ENCODE measurements at regions not wholly inside any gene's neighbourhood (a gene's known extent, or its start where the extent isn't known, plus 50 kb on each side); places are given as distances from the start of the nearest gene placed in this dataset.

DNA sequence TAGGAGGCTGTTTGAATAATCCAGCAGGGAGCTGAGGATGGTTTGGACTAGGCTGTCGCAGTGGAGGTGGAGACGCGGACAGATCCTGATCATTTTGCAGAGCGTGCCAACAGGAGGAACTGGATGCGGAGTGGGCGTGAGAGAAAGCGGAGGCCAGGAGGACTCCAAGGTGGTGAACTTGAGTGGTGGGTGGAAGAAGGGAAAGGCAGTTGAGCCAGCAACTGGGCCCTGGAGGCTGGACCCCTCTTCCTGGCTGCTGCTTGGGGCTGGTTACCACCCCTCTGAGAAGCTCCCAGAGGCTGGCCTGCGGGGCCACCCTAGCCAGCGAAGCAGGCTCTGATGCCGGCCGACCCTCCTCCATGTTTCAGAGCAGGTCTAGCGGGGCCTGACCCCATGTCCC is 56.8 kb upstream of the KCNA1 start:
- TF ChIP-seq, protein P1, sequence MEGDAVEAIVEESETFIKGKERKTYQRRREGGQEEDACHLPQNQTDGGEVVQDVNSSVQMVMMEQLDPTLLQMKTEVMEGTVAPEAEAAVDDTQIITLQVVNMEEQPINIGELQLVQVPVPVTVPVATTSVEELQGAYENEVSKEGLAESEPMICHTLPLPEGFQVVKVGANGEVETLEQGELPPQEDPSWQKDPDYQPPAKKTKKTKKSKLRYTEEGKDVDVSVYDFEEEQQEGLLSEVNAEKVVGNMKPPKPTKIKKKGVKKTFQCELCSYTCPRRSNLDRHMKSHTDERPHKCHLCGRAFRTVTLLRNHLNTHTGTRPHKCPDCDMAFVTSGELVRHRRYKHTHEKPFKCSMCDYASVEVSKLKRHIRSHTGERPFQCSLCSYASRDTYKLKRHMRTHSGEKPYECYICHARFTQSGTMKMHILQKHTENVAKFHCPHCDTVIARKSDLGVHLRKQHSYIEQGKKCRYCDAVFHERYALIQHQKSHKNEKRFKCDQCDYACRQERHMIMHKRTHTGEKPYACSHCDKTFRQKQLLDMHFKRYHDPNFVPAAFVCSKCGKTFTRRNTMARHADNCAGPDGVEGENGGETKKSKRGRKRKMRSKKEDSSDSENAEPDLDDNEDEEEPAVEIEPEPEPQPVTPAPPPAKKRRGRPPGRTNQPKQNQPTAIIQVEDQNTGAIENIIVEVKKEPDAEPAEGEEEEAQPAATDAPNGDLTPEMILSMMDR (conservative IDR thresholded peaks at IDR 0.05; ENCODE audit: low read depth, low read length): no peak

DNA sequence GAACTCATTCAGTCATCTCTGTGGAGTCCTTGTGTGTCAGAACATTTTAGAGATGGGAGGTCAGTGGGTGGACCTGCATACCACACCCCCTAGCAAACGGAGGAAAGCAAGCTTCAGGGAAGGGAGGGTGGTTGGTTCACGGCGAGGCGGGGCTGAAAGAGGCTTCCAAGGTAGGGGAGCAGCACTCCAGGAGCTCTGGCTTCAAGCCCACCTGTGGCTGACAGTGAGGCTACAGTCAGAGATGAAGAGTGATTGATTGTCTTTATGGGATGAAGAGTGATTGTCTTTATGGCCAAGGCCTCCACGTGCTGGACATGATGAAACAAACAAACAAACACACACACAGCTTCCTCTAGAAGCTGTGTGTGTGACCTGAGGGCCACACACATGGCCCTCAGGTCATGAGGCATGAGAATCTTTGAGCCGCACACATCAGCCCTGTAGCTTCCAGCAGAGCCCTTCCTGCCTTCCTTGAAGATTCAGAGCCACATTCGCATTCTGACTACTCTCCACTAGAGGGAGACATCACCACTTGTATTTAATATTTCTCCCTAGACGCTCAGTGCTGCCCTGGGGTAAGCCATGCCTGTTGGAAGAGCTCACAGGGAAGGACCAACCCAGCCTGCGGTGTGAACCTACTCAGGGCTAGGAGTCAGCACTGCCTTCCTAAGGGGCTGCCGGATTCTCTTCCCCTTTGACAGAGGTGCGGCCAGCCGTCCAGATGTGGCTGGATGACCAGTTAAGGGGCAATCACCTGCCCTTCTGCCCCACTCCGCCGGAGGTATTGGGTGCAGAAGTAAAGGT is 54.4 kb upstream of the KCNA1 start:
- Histone ChIP-seq H3K4me1 (ENCODE audit: low read depth, poor library complexity, severe bottlenecking) (no peaks in the 10 kb centered on the region), H3K27me3 (ENCODE audit: insufficient read depth, low read depth) (no peaks in the 10 kb centered on the region), H3K4me3 (IDR thresholded peaks at IDR 0.05; ENCODE audit: insufficient read depth, low read depth, low read length) (no peak overlapping the region), H2AFZ (ENCODE audit: low read depth) (peak overlapping the region; percentile 41), H4K20me1 (ENCODE audit: insufficient read depth) (no peaks in the 10 kb centered on the region), H3K27ac (no peak overlapping the region), H3K4me2 (no peak overlapping the region), H3K36me3 (ENCODE audit: insufficient read depth) (no peaks in the 10 kb centered on the region), H3K79me2 (ENCODE audit: insufficient read depth, low read depth) (no peaks in the 10 kb centered on the region), H3K9ac (no peak overlapping the region)
- TF ChIP-seq, protein P1 (conservative IDR thresholded peaks at IDR 0.05; ENCODE audit: low read depth, low read length): peak; percentile 67

More for the DNA sequence above, 56.8 kb upstream of the KCNA1 start:
- H2AFZ ChIP-seq (ENCODE audit: low read depth): no peak overlapping the region
- H4K20me1 ChIP-seq (ENCODE audit: insufficient read depth): no peaks in the 10 kb centered on the region
- no peak overlapping the region for H3K9ac ChIP-seq
- H3K4me1 ChIP-seq (ENCODE audit: low read depth, poor library complexity, severe bottlenecking): no peaks in the 10 kb centered on the region
- no peak overlapping the region for H3K27ac ChIP-seq
- no peak overlapping the region for H3K4me2 ChIP-seq
- no peaks in the 10 kb centered on the region for H3K36me3 ChIP-seq (ENCODE audit: insufficient read depth)
- H3K79me2 ChIP-seq (ENCODE audit: insufficient read depth, low read depth): no peaks in the 10 kb centered on the region
- no peak overlapping the region for H3K4me3 ChIP-seq (IDR thresholded peaks at IDR 0.05; ENCODE audit: insufficient read depth, low read depth, low read length)
- no peaks in the 10 kb centered on the region for H3K27me3 ChIP-seq (ENCODE audit: insufficient read depth, low read depth)

DNA sequence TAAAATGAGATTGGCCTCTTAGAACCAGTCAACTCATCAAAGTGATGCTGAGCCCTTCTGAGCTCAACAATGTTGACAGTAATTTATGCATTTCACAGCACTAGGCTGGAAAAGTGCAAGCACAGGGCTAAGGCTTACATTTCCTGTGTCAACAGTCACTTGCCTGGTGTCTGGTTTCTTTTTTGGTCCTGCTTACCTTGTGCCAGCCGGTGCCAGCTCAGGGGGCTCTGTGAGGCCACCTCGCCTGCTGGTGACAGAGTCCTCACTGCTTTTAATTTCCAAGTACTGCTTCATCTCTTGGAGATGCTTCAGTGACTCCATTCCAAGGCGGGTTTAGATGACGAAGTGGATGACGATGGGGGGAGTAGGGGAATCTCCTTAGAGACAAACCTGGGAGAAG is 53.1 kb upstream of the KCNA1 start:
- no peak overlapping the region for H3K4me3 ChIP-seq (IDR thresholded peaks at IDR 0.05; ENCODE audit: insufficient read depth, low read depth, low read length)
- H4K20me1 ChIP-seq (ENCODE audit: insufficient read depth): no peaks in the 10 kb centered on the region
- H3K9ac ChIP-seq: no peak overlapping the region
- H3K27ac ChIP-seq: no peak overlapping the region
- no peak overlapping the region for H2AFZ ChIP-seq (ENCODE audit: low read depth)
- H3K4me1 ChIP-seq (ENCODE audit: low read depth, poor library complexity, severe bottlenecking): no peaks in the 10 kb centered on the region
- no peak overlapping the region for H3K4me2 ChIP-seq
- no peaks in the 10 kb centered on the region for H3K27me3 ChIP-seq (ENCODE audit: insufficient read depth, low read depth)
- H3K79me2 ChIP-seq (ENCODE audit: insufficient read depth, low read depth): no peaks in the 10 kb centered on the region
- TF ChIP-seq, protein P1 (conservative IDR thresholded peaks at IDR 0.05; ENCODE audit: low read depth, low read length): no peak
- H3K36me3 ChIP-seq (ENCODE audit: insufficient read depth): no peaks in the 10 kb centered on the region

DNA sequence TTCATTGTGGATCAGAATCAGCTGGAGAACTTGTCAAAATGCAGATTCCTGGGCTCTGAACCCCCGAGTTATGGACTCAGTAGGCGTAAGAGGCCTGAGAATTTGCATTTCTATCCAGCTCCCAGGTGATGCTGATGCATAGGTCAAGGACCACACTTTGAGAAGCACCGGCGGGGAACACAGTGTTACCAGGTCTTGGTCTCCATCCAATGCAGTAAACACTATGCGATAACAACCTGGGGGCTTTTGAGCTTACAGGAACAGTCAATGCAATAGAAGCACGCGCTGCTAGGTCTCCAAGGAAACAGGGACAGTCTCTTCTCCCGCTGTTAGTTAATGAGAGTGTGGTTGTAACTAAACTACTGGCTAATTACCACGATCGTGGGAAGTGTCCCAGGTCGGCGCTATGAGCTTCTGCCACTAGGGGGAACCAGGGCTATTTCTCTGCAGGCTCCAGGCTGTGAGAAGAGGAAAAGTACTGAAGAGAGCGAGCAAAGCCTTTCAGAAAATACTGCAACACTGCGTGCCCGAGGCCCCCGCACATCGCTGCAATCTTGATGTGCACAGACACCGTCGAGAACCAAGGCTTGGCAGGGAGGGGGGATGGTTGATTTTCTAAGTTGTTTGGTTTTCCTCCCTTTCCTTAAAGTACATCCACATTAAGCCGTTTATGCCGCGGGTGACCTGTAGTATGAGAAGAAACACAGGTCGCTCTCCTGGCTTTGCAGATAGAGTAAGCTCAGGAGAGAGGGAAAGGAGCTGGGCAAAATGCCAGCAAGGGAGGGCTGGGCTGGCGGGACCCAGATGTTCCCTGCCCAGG is 52.0 kb upstream of the KCNA1 start:
- Histone ChIP-seq H3K36me3 (ENCODE audit: insufficient read depth) (no peaks in the 10 kb centered on the region), H3K4me1 (ENCODE audit: low read depth, poor library complexity, severe bottlenecking) (no peaks in the 10 kb centered on the region), H3K4me2 (no peak overlapping the region), H3K27ac (no peak overlapping the region), H3K79me2 (ENCODE audit: insufficient read depth, low read depth) (no peaks in the 10 kb centered on the region), H3K27me3 (ENCODE audit: insufficient read depth, low read depth) (no peaks in the 10 kb centered on the region), H4K20me1 (ENCODE audit: insufficient read depth) (no peaks in the 10 kb centered on the region), H2AFZ (ENCODE audit: low read depth) (peak overlapping the region; percentile 48), H3K9ac (no peak overlapping the region), H3K4me3 (IDR thresholded peaks at IDR 0.05; ENCODE audit: insufficient read depth, low read depth, low read length) (no peak overlapping the region)
- TF ChIP-seq, protein P1 (conservative IDR thresholded peaks at IDR 0.05; ENCODE audit: low read depth, low read length): peak; percentile 83
